ENCODE measurements at regions not wholly inside any gene's neighbourhood (a gene's known extent, or its start where the extent isn't known, plus 50 kb on each side); places are given as distances from the start of the nearest gene placed in this dataset.

DNA sequence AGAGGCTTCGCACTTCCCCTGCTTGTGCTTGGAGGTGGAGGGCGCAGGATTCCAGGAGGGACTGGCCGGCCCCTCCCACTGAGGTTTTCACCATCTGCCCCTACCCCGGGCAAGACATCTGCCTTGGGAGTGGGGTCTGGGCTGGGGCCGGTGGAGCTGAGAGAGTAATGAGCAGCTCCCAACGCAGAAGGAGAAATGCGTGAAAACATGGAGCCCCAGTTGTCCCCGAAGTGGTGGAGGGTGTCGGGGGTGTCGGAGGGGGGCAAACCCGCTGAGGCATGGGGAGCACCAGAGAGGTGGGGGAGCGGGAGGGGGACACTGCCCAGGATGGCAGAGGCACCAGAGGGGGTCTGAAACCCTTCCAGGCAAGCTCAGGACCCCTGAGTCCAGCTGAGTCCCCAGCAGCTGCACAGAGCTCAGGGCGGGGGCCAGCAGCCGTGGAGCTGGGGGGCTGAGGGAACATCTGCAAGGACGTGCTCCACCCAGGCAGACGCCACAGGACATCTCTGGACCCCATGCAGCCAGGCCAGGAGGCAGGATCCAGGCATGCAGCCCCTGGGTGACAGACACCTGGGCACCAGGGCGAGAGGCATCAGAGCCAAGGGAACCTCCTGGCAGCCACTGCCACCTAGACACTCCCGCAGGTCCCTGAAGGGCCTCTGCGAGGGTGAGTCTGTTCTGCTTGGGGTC is 110.6 kb downstream of the SIK1 start:
- DNase-seq, result no peak

DNA sequence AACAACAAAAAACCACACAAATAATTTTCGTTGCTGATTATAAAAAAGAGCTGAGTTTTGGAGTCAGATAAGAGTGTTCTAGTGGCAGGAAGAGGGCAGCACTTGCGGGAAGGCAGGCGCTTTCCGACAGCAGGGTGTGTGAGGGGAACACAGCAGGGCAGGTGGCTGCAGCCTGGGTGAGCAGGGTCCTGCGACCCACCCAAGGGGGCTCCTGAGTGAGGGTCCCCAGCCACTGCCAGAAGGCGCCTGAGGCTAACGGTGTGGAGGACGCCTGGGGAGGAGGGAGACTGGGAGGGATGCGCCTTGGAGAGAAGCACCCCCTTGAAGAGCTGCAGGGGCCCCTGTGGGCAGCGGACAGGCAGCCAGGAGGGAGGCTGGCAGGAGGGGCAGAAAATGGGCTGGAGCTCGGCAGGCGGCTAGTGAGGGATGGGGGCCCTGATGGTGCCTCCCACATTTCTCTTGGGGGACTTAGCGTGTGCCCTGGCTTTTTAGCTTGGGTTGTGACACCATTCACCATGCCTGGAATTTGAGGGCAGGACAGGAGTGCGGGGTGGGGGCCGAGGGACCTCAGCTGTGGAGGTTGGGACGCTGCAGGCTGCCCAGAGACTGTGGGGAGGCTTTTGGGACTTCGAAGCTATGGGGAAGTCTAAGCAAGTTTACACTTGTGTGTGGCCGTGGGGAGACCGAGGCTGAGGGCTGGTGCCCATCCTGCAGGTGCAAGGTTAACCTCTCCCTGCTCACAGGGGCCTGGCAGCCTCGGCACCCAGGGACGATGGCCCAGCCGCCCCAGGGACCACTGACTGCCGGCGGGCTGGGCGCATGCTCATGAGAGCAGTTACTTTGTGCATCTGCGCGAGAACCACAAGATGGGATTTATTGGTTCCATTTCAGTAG is 111.4 kb downstream of the SIK1 start:
- DNase-seq, result no peak

DNA sequence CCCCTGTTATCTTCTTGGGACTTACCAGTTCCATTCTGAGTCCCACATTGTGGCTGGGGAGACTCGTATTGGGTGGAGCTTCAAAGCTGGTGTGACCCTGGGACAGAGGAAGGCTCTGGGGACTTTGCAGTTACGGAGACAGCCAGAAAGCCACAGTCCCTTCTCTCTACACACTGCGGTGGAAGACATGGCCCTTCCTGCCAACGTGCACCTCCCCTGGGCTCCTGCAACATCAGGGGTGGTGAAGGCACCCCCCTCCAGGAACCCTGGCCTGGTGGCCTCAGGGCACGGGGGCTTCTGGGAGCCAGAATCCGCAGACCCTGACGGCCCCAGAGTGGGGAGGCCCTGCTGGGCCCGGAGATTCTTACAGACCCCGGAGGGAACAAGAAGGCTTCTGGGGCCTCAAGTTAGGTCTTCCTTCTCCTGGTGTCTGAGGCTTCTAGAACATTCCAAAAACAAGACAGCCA is 113.0 kb downstream of the SIK1 start:
- DNase-seq, result no peak

- DNase-seq, result no peak
These were observed 113.6 kb downstream of the SIK1 start for GRCh38 chr21:43313221-43313938.

GRCh38 chr21:43312751-43313169 is 114.2 kb downstream of the SIK1 start:
- no peak for DNase-seq

- DNase-seq, result no peak
These were observed 114.9 kb downstream of the SIK1 start for GRCh38 chr21:43312011-43312410.

GRCh38 chr21:43311301-43311817 is 115.6 kb downstream of the SIK1 start:
- DNase-seq, result no peak

- no peak for DNase-seq
These were observed 118.1 kb downstream of the SIK1 start for GRCh38 chr21:43308815-43309283.

DNA sequence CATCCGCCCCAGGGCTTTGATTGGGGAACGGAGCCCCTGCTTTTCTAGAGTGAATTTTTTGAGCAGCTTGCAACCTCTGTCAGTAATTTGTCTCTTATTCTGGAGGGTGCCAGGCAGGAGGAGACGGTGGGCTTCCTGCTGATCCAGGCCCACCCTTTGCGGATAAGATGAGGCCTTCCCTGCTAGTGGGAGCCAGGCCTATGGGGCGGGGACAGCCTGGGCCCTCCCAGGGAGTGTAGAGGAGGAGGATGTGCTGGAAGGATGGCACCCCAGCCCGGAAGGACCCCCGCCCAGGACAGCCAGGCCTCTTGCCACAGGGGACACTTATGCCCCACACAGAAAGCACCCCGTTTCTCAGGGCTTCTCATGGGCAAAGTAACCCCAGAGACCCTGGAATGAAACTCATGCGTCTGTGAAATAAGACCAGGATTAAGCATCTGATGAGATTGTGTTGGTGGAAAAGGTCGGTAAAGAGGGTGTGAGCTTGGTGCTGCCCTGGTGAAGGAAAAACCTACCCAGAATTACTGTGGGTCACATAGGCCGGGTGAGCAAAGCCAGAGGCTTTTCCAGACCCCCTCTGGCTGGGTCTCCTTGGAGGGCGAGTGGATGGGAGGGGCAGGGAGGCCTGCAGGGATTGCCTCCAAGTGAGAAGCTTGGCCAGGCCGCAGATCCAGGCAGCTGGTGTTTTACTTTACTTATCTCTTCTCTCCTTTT is 118.7 kb downstream of the SIK1 start:
- no peak for DNase-seq

DNA sequence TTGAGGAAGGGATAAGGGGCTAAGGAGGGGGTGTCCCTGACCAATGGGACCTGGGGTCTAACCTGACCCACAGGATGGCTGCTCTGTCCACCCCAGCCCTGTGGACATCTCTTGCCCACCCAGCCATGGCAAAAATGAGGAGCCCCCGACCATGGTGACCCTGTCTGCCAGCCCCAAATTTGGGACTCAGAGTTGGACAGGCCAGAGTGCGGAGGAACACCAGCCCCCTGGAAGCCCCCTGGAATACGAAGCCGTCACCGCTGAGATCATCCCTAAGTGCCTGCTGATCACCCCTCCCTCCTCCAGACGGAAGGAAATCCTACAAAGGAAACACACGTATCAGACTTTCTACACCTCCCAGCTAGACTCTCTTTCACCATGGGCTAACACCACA is 119.3 kb downstream of the SIK1 start:
- DNase-seq, result no peak

DNA sequence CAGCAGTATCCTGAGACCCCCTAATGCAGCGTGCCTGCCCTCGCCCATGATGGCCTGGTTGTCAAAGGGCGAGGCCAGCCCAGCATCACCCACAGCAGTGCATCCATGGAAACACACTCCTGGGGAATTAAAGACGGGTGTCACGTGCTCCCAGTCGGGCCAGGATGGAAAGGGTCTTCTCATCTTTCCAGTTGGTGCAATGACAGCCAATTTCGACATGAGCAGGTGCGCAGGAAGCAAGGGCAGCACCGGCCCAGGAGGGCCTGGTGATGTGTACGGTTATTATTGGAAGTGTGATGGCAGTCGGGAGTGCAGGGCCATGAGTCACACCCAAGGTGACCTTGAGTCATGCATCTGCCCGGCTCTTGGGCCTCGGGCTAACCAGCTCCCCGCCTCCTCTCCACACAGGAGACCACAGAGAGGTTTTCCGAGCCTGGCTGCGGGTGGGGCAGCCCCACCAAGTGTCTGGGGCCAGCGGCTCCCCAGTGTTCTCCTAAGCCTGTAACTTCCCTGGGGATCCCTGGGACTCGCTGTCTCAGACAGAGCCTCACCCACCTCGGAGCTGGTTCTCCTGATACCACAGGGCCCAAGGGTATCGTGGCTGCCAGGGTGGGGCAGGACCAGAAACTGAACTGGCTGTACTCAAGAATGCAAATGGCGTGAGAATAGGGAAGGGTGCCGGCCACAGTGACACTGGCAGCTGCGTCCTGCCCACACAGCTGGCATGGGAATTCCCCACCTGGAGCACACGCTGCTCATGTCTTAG is 119.8 kb downstream of the SIK1 start:
- peak; percentile 29 for DNase-seq

- no peak for DNase-seq
These were observed 120.5 kb downstream of the SIK1 start for GRCh38 chr21:43306391-43306790.

DNA sequence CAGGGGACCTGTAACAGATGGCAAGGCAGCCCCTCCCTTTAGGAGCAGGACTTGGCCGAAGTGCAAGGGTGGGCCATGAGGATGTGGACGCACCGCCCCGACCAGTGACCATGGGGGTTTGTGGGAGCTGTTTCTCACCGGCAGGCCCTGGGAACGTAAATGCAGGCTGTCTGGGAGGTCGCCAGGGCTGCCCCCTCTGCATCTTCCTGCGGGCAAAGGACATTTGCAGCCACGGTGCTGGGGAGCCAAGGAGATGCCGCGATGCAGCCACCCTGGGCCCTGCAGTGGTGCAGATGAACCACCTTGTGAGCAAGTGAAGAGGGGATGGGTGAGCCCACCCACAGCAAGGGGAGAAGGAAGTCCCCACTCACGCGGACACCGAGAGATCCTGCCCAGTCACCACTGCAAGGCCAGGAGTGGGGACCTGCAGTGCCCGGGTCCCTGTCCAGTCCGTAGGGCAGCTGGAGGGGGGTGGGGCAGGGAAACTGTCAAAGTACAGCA is 121.1 kb downstream of the SIK1 start:
- no peak for DNase-seq

- no peak for DNase-seq
These were observed 121.6 kb downstream of the SIK1 start for GRCh38 chr21:43305336-43305665.

DNA sequence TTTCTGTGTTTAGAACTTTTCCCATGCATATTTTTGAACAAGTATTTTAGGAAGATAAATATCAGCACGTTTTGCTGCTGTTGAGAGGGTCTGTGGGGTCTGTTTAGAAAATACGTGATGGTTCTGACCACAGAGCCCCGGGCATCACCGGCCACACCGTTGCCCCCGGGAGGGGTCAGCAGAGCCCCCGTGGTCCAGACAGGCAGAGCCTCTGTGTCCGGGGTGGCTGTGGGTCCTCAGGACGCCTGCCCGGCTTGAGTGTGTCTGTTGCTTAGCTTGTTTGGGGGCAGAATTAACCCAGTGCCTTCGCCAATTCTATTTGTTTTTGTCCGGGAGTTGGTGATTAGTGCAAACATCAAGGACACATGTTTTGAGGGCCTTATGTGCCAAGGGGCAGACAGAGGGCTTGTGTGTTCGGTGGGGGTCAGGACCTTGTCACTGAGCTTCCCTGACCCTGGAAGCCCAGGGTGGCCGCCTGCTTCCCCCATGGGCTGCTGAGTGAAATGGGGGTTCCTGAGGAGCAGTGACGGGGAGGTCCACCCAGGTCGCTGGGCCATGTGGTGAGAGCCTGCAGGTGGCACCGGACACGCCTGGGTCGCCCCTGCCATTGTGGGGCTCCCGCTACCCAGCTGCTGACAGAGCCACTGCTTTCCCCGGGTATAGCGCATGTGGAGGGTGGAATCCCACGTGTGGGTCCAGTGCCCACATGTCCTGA is 122.2 kb downstream of the SIK1 start:
- no peak for DNase-seq

DNA sequence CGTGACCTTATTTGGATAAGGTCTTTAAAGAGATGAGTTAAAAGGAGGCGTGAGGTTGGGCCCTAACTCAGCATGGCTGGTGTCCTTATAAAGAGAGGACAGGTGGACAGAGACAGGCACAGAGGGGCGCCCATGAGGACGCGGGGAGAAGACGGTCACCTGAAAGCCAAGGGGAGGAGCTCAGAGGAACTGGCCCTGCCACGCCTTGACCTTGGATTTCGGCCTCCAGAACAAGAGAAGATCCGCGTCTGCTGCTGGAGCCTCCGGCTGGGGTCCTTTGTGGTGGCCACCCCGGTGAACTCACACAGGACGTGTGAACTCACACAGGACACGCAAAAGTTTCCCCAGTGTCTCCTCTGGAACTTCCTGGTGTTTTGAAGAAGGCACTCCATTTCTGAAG is 122.7 kb downstream of the SIK1 start:
- DNase-seq, result no peak

DNA sequence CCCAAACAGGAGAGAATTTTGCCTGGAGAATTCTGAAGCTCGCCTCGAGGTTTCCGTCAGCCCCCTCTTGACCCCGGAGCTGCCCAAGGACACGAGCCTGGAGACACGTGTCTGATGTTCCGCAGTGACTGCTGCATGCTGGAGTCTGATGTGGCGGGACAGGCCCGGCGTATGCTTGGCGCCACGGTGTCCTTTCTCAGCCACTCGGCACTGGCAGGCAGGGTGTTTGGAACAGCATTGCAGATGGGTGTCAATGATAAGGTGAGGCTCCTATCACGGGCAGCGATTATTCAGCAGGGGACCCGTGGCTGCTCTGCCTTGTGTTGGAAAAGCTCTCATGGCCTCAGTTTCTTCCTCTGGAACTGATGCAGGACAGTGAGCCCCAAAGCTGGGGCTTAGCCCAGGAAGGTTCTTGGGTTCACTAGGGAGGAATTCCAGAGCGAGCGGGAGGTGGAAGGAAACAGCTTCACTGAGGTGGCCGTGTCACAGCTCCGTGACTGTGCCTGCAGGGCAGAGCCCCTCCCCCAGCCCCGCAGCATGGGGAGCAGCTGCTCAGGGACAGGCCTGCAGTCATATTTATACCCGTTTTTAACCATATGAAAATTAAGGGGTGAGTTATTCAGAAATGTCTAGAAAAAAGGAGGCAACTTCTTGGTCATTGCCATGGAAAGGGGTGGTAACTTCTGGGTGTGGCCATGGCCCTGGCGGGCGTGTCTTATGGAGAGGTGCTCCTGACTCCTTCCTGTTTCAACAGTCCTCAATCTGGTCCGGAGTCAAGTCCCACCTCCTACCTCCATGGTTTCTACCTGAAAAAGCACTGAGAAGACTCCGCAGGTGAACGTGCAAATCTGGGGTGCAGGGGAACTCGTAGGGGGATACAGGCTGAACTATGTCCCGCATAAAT is 123.4 kb downstream of the SIK1 start:
- no peak for DNase-seq

DNA sequence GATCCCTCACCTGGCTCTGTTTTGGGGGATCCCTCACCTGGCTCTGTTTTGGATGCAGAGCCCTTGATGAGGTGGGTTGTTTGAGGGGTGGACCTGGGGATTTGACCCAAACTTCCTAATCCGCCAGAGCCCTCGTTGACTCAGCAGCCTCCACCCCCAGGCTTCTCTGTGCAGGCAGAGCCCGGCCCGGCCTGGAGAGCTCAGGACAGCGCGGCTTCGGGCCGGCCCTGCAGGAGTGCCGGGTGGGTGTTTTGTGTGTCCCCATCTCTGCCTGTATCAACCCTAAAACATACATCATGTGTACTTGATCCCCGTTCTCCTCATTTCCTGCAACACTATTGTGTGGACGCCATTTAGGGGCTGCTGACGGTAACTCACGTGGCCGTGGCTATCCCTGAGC is 124.2 kb downstream of the SIK1 start:
- no peak for DNase-seq

DNA sequence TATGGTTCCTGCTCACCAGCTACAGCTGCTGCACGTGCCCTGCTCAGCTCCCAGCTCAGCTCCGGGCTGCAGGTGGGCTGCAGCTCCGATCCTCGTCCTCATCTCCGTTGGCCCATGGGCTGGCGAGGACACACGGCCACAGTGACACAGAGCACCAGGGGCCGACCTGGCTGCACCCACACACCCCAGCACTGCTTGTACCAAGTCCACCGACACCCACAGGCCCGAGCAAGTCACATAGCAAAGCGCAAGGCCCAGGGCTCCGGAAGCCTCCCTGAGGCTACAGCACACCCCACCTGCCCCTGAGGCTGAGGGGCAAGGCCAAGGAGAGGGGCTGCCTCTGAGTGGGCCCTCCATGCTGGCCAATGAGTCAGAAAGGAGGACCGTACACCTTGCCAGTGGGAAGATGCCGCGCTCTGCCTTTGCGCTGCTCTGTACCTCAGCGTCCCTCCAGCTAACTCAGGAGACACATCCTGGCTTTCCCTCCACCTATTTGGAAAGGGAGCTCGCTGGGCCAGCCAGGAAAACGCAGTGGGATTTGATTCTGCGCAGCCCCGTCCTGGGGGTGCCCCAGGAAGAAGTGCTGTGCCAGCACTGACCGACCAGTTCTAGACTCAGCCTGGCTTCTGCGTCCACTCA is 124.8 kb downstream of the SIK1 start:
- DNase-seq, result no peak

All from stimulated activated CD4-positive, alpha-beta T cell treated with anti-CD3 and anti-CD28 coated beads, Interleukin-15, amount 100 ng/mL, for 24 hours (primary cell).